GM06990 (cell line): ENCODE measurements at regions not wholly inside any gene's neighbourhood (a gene's known extent, or its start where the extent isn't known, plus 50 kb on each side); places are given as distances from the start of the nearest gene placed in this dataset.

ENCODE experiments used
- DNase-seq: peaks from one replicate; pipeline ENCODE4 v3.0.0-alpha.2; 2011; ENCODE audit not compliant: insufficient read length; ENCODE audit errors: extremely low read depth
- H3K27me3 ChIP-seq: replicated peaks from 2 replicates; pipeline ENCODE4 v1.6.0; 2011; ENCODE audit warnings: low read length; ENCODE audit not compliant: control insufficient read depth, insufficient read depth
- H3K36me3 ChIP-seq: 2 replicates; pipeline ENCODE4 v1.5.1; 2011; ENCODE audit warnings: low read length; ENCODE audit not compliant: control insufficient read depth, insufficient read depth
- H3K4me3 ChIP-seq: replicated peaks from 2 replicates; pipeline ENCODE4 v1.5.1; 2011; ENCODE audit warnings: low read depth, mild to moderate bottlenecking, control low read depth, low read length
- CTCF ChIP-seq: IDR thresholded peaks from 2 replicates; pipeline ENCODE4 v1.5.1; 2011; ENCODE audit warnings: low read length, control low read depth, mild to moderate bottlenecking, inconsistent platforms; ENCODE audit not compliant: insufficient read depth, poor library complexity, severe bottlenecking

GRCh38 chr9:23543419-23543818, 282.6 kb downstream of the ELAVL2 start:
- no peak overlapping the region for H3K4me3 ChIP-seq
- no peak for DNase-seq
- no peaks in the 10 kb centered on the region for H3K36me3 ChIP-seq
- no peak for TF ChIP-seq CTCF
- H3K27me3 ChIP-seq = no peaks in the 10 kb centered on the region

GRCh38 chr9:23545728-23546127, 280.3 kb downstream of the ELAVL2 start:
- TF ChIP-seq CTCF = no peak

GRCh38 chr9:23551311-23551721, 274.7 kb downstream of the ELAVL2 start:
- TF ChIP-seq CTCF = no peak
- no peak for DNase-seq
- no peaks in the 10 kb centered on the region for H3K27me3 ChIP-seq
- no peaks in the 10 kb centered on the region for H3K36me3 ChIP-seq
- no peak overlapping the region for H3K4me3 ChIP-seq

More at GRCh38 chr9:23545728-23546127, 280.3 kb downstream of the ELAVL2 start:
- Histone ChIP-seq H3K4me3 (no peak overlapping the region), H3K27me3 (no peaks in the 10 kb centered on the region), H3K36me3 (no peaks in the 10 kb centered on the region)
- DNase-seq = no peak

- Histone ChIP-seq H3K4me3 (no peak overlapping the region), H3K36me3 (no peaks in the 10 kb centered on the region), H3K27me3 (no peaks in the 10 kb centered on the region)
- no peak for TF ChIP-seq CTCF
- no peak for DNase-seq
Measured at GRCh38 chr9:23551929-23552707, 273.9 kb downstream of the ELAVL2 start.

- H3K36me3 ChIP-seq = no peaks in the 10 kb centered on the region
- DNase-seq = no peak
- no peak for TF ChIP-seq CTCF
- H3K27me3 ChIP-seq = no peaks in the 10 kb centered on the region
- H3K4me3 ChIP-seq = no peak overlapping the region
Measured at GRCh38 chr9:23552876-23553601, 273.0 kb downstream of the ELAVL2 start.
